ENCODE measurements at regions not wholly inside any gene's neighbourhood (a gene's known extent, or its start where the extent isn't known, plus 50 kb on each side); places are given as distances from the start of the nearest gene placed in this dataset.
A peak's percentile ranks its signal among the peaks of the same experiment; 100 is the strongest.

- intact Hi-C loops (cut with DNase I) = no loop called here
- no peak overlapping the region for H3K4me3 ChIP-seq
- peak; percentile 78 for ATAC-seq
Observed at GRCh38 chr14:24710403-24711112, 76.6 kb upstream of the GZMB start.

GRCh38 chr14:24708684-24709083 is 74.7 kb upstream of the GZMB start:
- ATAC-seq (no peak), DNase-seq (no peak)
- intact Hi-C loops (cut with DNase I) = no loop called here
- no peaks in the 10 kb centered on the region for H3K27me3 ChIP-seq
- no peak overlapping the region for H3K4me3 ChIP-seq
- no peaks in the 10 kb centered on the region for H3K36me3 ChIP-seq
- H3K27ac ChIP-seq = no peak overlapping the region
- H3K9me3 ChIP-seq = no peaks in the 10 kb centered on the region
- TF ChIP-seq CTCF (IDR thresholded peaks at IDR 0.05) = no peak
- no peaks in the 10 kb centered on the region for H3K4me1 ChIP-seq

More at GRCh38 chr14:24710403-24711112, 76.6 kb upstream of the GZMB start:
- Histone ChIP-seq H3K27ac (no peak overlapping the region), H3K36me3 (no peaks in the 10 kb centered on the region), H3K9me3 (no peaks in the 10 kb centered on the region), H3K4me1 (no peaks in the 10 kb centered on the region), H3K27me3 (no peaks in the 10 kb centered on the region)
- peak; percentile 81 for TF ChIP-seq CTCF (IDR thresholded peaks at IDR 0.05)
- no peak for DNase-seq

- no peak overlapping the region for H3K4me3 ChIP-seq
- no peaks in the 10 kb centered on the region for H3K9me3 ChIP-seq
- H3K27me3 ChIP-seq = no peaks in the 10 kb centered on the region
- no peaks in the 10 kb centered on the region for H3K4me1 ChIP-seq
- intact Hi-C loops (cut with DNase I) = no loop called here
- ATAC-seq = peak; percentile 25
- no peak for TF ChIP-seq CTCF (IDR thresholded peaks at IDR 0.05)
- no peak for DNase-seq
- H3K27ac ChIP-seq = no peak overlapping the region
- no peaks in the 10 kb centered on the region for H3K36me3 ChIP-seq
Observed at GRCh38 chr14:24706351-24706750, 72.4 kb upstream of the GZMB start.

GRCh38 chr14:24705840-24706239 is 71.8 kb upstream of the GZMB start:
- ATAC-seq (peak; percentile 69), DNase-seq (no peak)
- Histone ChIP-seq H3K27ac (no peak overlapping the region), H3K4me3 (no peak overlapping the region), H3K36me3 (no peaks in the 10 kb centered on the region), H3K9me3 (no peaks in the 10 kb centered on the region), H3K27me3 (no peaks in the 10 kb centered on the region), H3K4me1 (no peaks in the 10 kb centered on the region)
- intact Hi-C loops (cut with DNase I) = no loop called here
- no peak for TF ChIP-seq CTCF (IDR thresholded peaks at IDR 0.05)

- peak; percentile 57 for ATAC-seq
- Histone ChIP-seq H3K27me3 (no peaks in the 10 kb centered on the region), H3K27ac (no peak overlapping the region), H3K9me3 (no peaks in the 10 kb centered on the region), H3K4me3 (no peak overlapping the region), H3K36me3 (no peaks in the 10 kb centered on the region), H3K4me1 (no peaks in the 10 kb centered on the region)
- intact Hi-C loops (cut with DNase I) = no loop called here
- DNase-seq = no peak
- TF ChIP-seq CTCF (IDR thresholded peaks at IDR 0.05) = no peak
Observed at GRCh38 chr14:24701062-24701461, 67.1 kb upstream of the GZMB start.

GRCh38 chr14:24700511-24700910 is 66.5 kb upstream of the GZMB start:
- DNase-seq (no peak), ATAC-seq (no peak)
- Histone ChIP-seq H3K4me1 (no peaks in the 10 kb centered on the region), H3K27me3 (no peaks in the 10 kb centered on the region), H3K9me3 (no peaks in the 10 kb centered on the region), H3K27ac (no peak overlapping the region), H3K4me3 (no peak overlapping the region), H3K36me3 (no peaks in the 10 kb centered on the region)
- TF ChIP-seq CTCF (IDR thresholded peaks at IDR 0.05) = no peak
- intact Hi-C loops (cut with DNase I) = no loop called here

All from upper lobe of right lung (tissue), 1 donor.